GM12874 (cell line): ENCODE measurements at regions not wholly inside any gene's neighbourhood (a gene's known extent, or its start where the extent isn't known, plus 50 kb on each side); places are given as distances from the start of the nearest gene placed in this dataset.

Source experiments
- CTCF ChIP-seq: IDR thresholded peaks from 2 replicates; pipeline ENCODE4 v1.5.1; 2011; ENCODE audit warnings: low read depth, mild to moderate bottlenecking, control low read depth, low read length, moderate library complexity; ENCODE audit not compliant: insufficient read depth

- no peak for TF ChIP-seq CTCF
These were observed 190.6 kb upstream of the NEIL3 start for GRCh38 chr4:177119021-177119471.

- no peak for TF ChIP-seq CTCF
These were observed 190.0 kb upstream of the NEIL3 start for GRCh38 chr4:177119691-177120090.

GRCh38 chr4:177123811-177124210 lies 185.9 kb upstream of the NEIL3 start:
- no peak for TF ChIP-seq CTCF

GRCh38 chr4:177124349-177125064 lies 185.2 kb upstream of the NEIL3 start:
- no peak for TF ChIP-seq CTCF

GRCh38 chr4:177125656-177126055 lies 184.0 kb upstream of the NEIL3 start:
- no peak for TF ChIP-seq CTCF

GRCh38 chr4:177127658-177128057 lies 182.0 kb upstream of the NEIL3 start:
- TF ChIP-seq CTCF, result no peak

- TF ChIP-seq CTCF, result no peak
These were observed 181.4 kb upstream of the NEIL3 start for GRCh38 chr4:177128306-177128705.
